GM12878 (cell line): ENCODE measurements at regions not wholly inside any gene's neighbourhood (a gene's known extent, or its start where the extent isn't known, plus 50 kb on each side); places are given as distances from the start of the nearest gene placed in this dataset.

Experiments used
- ATAC-seq: fragments of 200-7000 bp; cut with Tn5 transposase; 3 replicates; pipeline ENCODE4 v1.9.1; 2020; ENCODE audit warnings: mild to moderate bottlenecking, moderate library complexity
- BruUV-seq: library from RNA; stranded (reverse); fragments of 400-500 nt; replicated peaks from 2 replicates; lab custom pipeline; 2021; lab: Mats Ljungman, UMichigan
- CTCF ChIA-PET: fragments of 300-600 bp; sonication (Branson Sonifier 250); formaldehyde crosslinking; extraction: SDS; loops from one replicate; lab custom pipeline; 2021; ENCODE audit warnings: inconsistent platforms; lab: Yijun Ruan, JAX
- POLR2A ChIA-PET: fragments of 350-600 bp; formaldehyde crosslinking; extraction: SDS; loops from one replicate; lab custom pipeline; 2021; ENCODE audit warnings: inconsistent platforms; lab: Charles Lee
- RAD21 ChIA-PET: fragments of 300-600 bp; sonication (Branson Sonifier 250); formaldehyde crosslinking; loops from one replicate; lab custom pipeline; 2023; ENCODE audit warnings: antibody characterized with exemption; ENCODE audit not compliant: unreplicated experiment; lab: Charles Lee
- SMC1A ChIA-PET: fragments of 300-600 bp; sonication (Branson Sonifier 250); formaldehyde crosslinking; loops from one replicate; lab custom pipeline; 2023; ENCODE audit not compliant: unreplicated experiment, uncharacterized antibody; lab: Charles Lee
- DNase-seq: peaks from one replicate; pipeline ENCODE4 v3.0.0-alpha.2; 2011; ENCODE audit warnings: low read depth, low spot score
- FAIRE-seq: peaks from 3 replicates; lab custom pipeline; 2011; peaks lifted over from hg19 to GRCh38; lab: Jason Lieb, UNC
- H2AFZ ChIP-seq: 2 replicates; pipeline ENCODE4 v1.6.0; 2011; ENCODE audit warnings: low read depth, low read length, control low read depth; ENCODE audit not compliant: control insufficient read depth
- H3K27ac ChIP-seq: 2 replicates; pipeline ENCODE4 v1.5.1; 2011; ENCODE audit warnings: control low read depth; ENCODE audit not compliant: control insufficient read depth, insufficient read depth
- H3K27me3 ChIP-seq, 2 experiments: replicated peaks in 1 of 2; 2 replicates each; pipeline versions ENCODE4 v1.6.0 to v1.6.1; 2011; ENCODE audit warnings: low read length in 1 of 2; ENCODE audit not compliant: control insufficient read depth in 2 of 2, insufficient read depth in 2 of 2
- H3K36me3 ChIP-seq, 2 experiments: 2 replicates each; pipeline ENCODE4 v1.5.1; 2011; ENCODE audit warnings: low read length in 1 of 2; ENCODE audit not compliant: control insufficient read depth in 2 of 2, insufficient read depth in 2 of 2
- H3K4me1 ChIP-seq: 2 replicates; pipeline ENCODE4 v1.6.1; 2011; ENCODE audit warnings: mild to moderate bottlenecking, low read length, moderate library complexity, mixed read lengths; ENCODE audit not compliant: control insufficient read depth, insufficient read depth
- H3K4me2 ChIP-seq: 2 replicates; pipeline ENCODE4 v1.6.0; 2011; ENCODE audit warnings: control low read depth; ENCODE audit not compliant: control insufficient read depth, insufficient read depth
- H3K4me3 ChIP-seq: fragments of 200-600 bp; sonication (generic); 2 replicates; pipeline ENCODE4 v1.5.1; 2016
- H3K79me2 ChIP-seq: 2 replicates; pipeline ENCODE4 v1.6.0; 2011; ENCODE audit warnings: low read length; ENCODE audit not compliant: control insufficient read depth, insufficient read depth
- H3K9ac ChIP-seq: 2 replicates; pipeline ENCODE4 v1.8.0; 2011; ENCODE audit warnings: low read length, control low read depth, mixed read lengths; ENCODE audit not compliant: control insufficient read depth, insufficient read depth
- H3K9me3 ChIP-seq: replicated peaks from 3 replicates; pipeline ENCODE4 v1.5.1; 2011; ENCODE audit warnings: mild to moderate bottlenecking, low read length; ENCODE audit not compliant: control insufficient read depth, insufficient read depth
- H4K20me1 ChIP-seq: 2 replicates; pipeline ENCODE4 v1.6.0; 2011; ENCODE audit not compliant: control insufficient read depth, insufficient read depth
- CBX3 ChIP-seq: fragments of 200-600 bp; sonication (generic); IDR thresholded peaks from 2 replicates; pipeline ENCODE4 v1.6.1; 2016; ENCODE audit warnings: low read depth, borderline replicate concordance
- CBX5 ChIP-seq: sonication (generic); IDR thresholded peaks from 2 replicates; pipeline ENCODE4 v1.6.1; 2016; ENCODE audit warnings: low read depth, moderate library complexity, mild to moderate bottlenecking, inconsistent platforms
- DPF2 ChIP-seq: fragments of 450-650 bp; IDR thresholded peaks from 2 replicates; pipeline ENCODE4 v1.6.1; 2017; ENCODE audit warnings: mild to moderate bottlenecking
- E2F8 ChIP-seq: fragments of 450-650 bp; IDR thresholded peaks from 2 replicates; pipeline ENCODE4 v1.6.1; 2018; ENCODE audit warnings: mild to moderate bottlenecking, low read depth, moderate library complexity; ENCODE audit not compliant: partially characterized antibody
- EGR1 ChIP-seq, 2 experiments: IDR thresholded peaks; 1 replicate in 1 of 2; 2 replicates in 1 of 2; pipeline ENCODE4 v1.6.1; 2011 to 2012; ENCODE audit warnings: low read depth in 2 of 2, low read length in 2 of 2, borderline replicate concordance in 1 of 2, mild to moderate bottlenecking in 1 of 2, moderate library complexity in 1 of 2
- HDAC2 ChIP-seq: fragments of 200-600 bp; sonication (generic); IDR thresholded peaks from 2 replicates; pipeline ENCODE4 v1.6.1; 2017
- NBN ChIP-seq: fragments of 450-650 bp; IDR thresholded peaks from 2 replicates; pipeline ENCODE4 v1.6.1; 2016
- NFYA ChIP-seq: IDR thresholded peaks from 2 replicates; pipeline ENCODE4 v1.6.1; 2011; ENCODE audit warnings: low read depth, mild to moderate bottlenecking, low read length, improper control_type of control experiment, borderline replicate concordance
- NR2C2 ChIP-seq: IDR thresholded peaks from 2 replicates; pipeline ENCODE4 v1.6.1; 2011; ENCODE audit warnings: borderline replicate concordance, low read depth; ENCODE audit not compliant: control insufficient read depth, insufficient read length
- POLR2AphosphoS5 ChIP-seq: IDR thresholded peaks from 2 replicates; pipeline ENCODE4 v1.6.1; 2011; ENCODE audit warnings: mild to moderate bottlenecking, low read length, inconsistent platforms
- USF1 ChIP-seq: IDR thresholded peaks from 2 replicates; pipeline ENCODE4 v1.6.1; 2011; ENCODE audit warnings: borderline replicate concordance, low read depth, mild to moderate bottlenecking, moderate library complexity, mixed read lengths, low read length; ENCODE audit not compliant: insufficient read depth; ENCODE audit errors: extremely low read length
- YY1 ChIP-seq: IDR thresholded peaks from 2 replicates; pipeline ENCODE4 v1.6.1; 2011; ENCODE audit warnings: low read depth, mild to moderate bottlenecking, low read length
- ZNF687 ChIP-seq: fragments of 450-650 bp; IDR thresholded peaks from 2 replicates; pipeline ENCODE4 v1.6.1; 2017; ENCODE audit warnings: mild to moderate bottlenecking, moderate library complexity
- WGBS: methylation state at CpG from one replicate; pipeline ENCODE4 v1.1.6; 2016; ENCODE audit warnings: low lambda C conversion rate; ENCODE audit not compliant: insufficient replicate concordance, insufficient coverage; ENCODE audit errors: missing lambda C conversion rate; 5-methylcytosine and 5-hydroxymethylcytosine counted together
- in situ Hi-C: fragments of 300-500 bp; cut with MboI; formaldehyde crosslinking; loops from 9 replicates; pipeline ENCODE4 v1.14.3; 2018; ENCODE audit warnings: mixed read lengths
- intact Hi-C: fragments of 100-400 bp; cut with micrococcal nuclease; formaldehyde crosslinking; loops from one replicate; pipeline ENCODE4 v1.14.2; 2022; ENCODE audit not compliant: unreplicated experiment
- TF ChIP-seq, protein P1 (sequence below), 3 experiments: IDR thresholded peaks in 2 of 3; conservative IDR thresholded peaks in 1 of 3; 2 replicates each; pipeline ENCODE4 v1.5.1; 2011; ENCODE audit warnings: low read depth in 3 of 3, low read length in 3 of 3, mild to moderate bottlenecking in 3 of 3, control low read depth in 2 of 3, moderate library complexity in 2 of 3, inconsistent platforms in 1 of 3, mixed read lengths in 1 of 3; ENCODE audit not compliant: control insufficient read depth in 2 of 3, insufficient read depth in 1 of 3; ENCODE audit errors: extremely low read depth in 1 of 3

DNA sequence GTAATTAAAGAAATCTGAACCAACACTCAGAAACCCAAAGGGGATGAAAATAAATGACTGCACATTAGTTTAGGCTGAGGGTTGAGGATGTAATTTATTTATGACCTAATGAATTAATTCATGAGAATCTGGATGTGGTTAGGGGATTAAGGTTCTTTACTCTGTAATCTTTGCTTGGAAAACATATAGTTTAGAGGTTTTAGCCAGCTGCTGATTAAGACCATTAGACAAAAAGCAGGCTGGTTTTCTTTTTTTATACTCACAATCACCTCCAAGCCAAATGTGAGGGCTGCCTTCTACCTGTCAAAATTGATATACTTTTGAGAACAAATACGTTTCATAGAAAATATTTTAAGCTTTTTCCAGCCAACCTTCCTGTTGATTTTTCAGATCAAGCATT, 2705.8 kb downstream of the PCDH7 start:
- no peak overlapping the region for H3K9ac ChIP-seq
- no peaks in the 10 kb centered on the region for H3K9me3 ChIP-seq
- no peak overlapping the region for H2AFZ ChIP-seq
- in situ Hi-C loops (no loop called here), intact Hi-C loops (no loop called here)
- no peaks in the 10 kb centered on the region for H3K27me3 ChIP-seq
- H3K4me1 ChIP-seq, result no peaks in the 10 kb centered on the region
- no peaks in the 10 kb centered on the region for H3K79me2 ChIP-seq
- no peaks in the 10 kb centered on the region for H4K20me1 ChIP-seq
- no peaks in the 10 kb centered on the region for H3K36me3 ChIP-seq
- H3K27ac ChIP-seq, result no peak overlapping the region
- no peak overlapping the region for H3K4me3 ChIP-seq
- FAIRE-seq, result no peak
- ChIA-PET CTCF (no interaction called here), RAD21 (no interaction called here), POLR2A (no interaction called here), SMC1A (interaction anchor here (1.1 kb wide), 1 partner anchor 11 kb away, joined by 3 read pairs; no protein-coding TSS in a partner anchor)
- no peak for DNase-seq
- no peak for ATAC-seq
- WGBS, result 0% methylated on average over 1 of the region's 1 CpG
- H3K4me2 ChIP-seq, result no peak overlapping the region
- no TSS peak for BruUV-seq
- TF ChIP-seq POLR2AphosphoS5 (no peak), YY1 (no peak), CBX3 (no peak), E2F8 (no peak), NR2C2 (no peak), NBN (no peak), ZNF687 (no peak), USF1 (no peak), HDAC2 (no peak), CBX5 (no peak), EGR1 (IDR thresholded peaks at IDR 0.05; ENCODE audit: borderline replicate concordance in 1 of 2, low read depth in 2 of 2, low read length in 2 of 2) (no peak), NFYA (no peak), DPF2 (no peak)
- TF ChIP-seq, protein P1, sequence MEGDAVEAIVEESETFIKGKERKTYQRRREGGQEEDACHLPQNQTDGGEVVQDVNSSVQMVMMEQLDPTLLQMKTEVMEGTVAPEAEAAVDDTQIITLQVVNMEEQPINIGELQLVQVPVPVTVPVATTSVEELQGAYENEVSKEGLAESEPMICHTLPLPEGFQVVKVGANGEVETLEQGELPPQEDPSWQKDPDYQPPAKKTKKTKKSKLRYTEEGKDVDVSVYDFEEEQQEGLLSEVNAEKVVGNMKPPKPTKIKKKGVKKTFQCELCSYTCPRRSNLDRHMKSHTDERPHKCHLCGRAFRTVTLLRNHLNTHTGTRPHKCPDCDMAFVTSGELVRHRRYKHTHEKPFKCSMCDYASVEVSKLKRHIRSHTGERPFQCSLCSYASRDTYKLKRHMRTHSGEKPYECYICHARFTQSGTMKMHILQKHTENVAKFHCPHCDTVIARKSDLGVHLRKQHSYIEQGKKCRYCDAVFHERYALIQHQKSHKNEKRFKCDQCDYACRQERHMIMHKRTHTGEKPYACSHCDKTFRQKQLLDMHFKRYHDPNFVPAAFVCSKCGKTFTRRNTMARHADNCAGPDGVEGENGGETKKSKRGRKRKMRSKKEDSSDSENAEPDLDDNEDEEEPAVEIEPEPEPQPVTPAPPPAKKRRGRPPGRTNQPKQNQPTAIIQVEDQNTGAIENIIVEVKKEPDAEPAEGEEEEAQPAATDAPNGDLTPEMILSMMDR (IDR thresholded peaks at IDR 0.05 in 2 of 3, conservative IDR thresholded peaks at IDR 0.05 in 1 of 3; ENCODE audit: control insufficient read depth in 2 of 3, extremely low read depth in 1 of 3, insufficient read depth in 1 of 3, low read depth in 3 of 3, low read length in 3 of 3), result no peak
